NCI-H82 treated with DMSO at 0.1 percent for 48 hours (cell line): ENCODE measurements at regions not wholly inside any gene's neighbourhood (a gene's known extent, or its start where the extent isn't known, plus 50 kb on each side); places are given as distances from the start of the nearest gene placed in this dataset.
"Not testable (repeated sequence)": the region's sequence is repeated elsewhere in the genome, so short reads cannot be mapped to it uniquely, and the experiment has no call there.

Source experiments
- DNase-seq: peaks from one replicate; lab custom pipeline; 2025; ENCODE audit not compliant: unreplicated experiment; lab: John Stamatoyannopoulos, UW

GRCh38 chr10:42193588-42193987 lies 444.8 kb downstream of the ZNF33B start:
- not testable (repeated sequence) for DNase-seq

GRCh38 chr10:42192450-42192849 lies 445.9 kb downstream of the ZNF33B start:
- DNase-seq: not testable (repeated sequence)

- DNase-seq: not testable (repeated sequence)
Measured at GRCh38 chr10:42187501-42188195, 450.7 kb downstream of the ZNF33B start.

DNA sequence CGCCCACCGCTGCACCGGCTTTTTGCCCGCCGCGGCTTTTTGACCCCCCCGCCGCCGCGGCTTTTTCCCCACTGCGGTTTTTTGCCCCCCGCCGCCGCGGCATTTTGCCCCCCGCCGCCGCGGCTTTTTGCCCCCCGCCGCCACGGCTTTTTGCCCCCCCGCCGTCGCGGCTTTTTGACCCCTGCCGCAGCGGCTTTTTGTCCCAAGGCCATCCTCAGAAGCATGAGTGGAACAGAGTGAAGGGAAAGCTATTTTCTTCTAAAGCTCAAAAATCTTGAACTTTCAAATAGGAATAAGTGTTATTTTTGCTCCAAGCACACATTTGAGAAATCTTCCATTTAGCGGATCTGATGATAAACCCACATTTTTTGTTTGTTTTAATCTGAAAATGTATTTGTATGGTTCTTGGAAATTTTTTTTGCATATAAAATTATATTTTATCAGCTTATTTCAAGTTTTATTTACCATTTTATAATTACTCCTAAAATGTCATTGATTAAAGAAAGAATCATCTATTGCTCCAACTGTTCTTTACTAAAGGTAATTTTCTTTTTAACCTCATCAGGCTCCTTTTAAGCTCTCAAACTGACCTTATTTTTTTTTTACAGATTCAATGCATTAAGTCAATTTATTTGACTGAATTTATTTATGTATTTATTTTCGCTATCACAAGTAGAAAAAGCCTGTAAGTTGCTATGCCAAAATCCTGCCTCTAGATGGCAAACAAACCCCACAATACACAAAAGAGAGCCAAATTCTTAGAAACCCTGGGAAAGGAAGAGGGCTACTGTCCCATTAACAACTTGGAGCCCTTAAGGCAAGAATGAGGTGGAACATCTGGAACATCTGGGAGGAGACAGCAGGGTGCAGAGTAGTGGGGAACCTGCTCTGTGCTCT lies 460.3 kb downstream of the ZNF33B start:
- not testable (repeated sequence) for DNase-seq

DNA sequence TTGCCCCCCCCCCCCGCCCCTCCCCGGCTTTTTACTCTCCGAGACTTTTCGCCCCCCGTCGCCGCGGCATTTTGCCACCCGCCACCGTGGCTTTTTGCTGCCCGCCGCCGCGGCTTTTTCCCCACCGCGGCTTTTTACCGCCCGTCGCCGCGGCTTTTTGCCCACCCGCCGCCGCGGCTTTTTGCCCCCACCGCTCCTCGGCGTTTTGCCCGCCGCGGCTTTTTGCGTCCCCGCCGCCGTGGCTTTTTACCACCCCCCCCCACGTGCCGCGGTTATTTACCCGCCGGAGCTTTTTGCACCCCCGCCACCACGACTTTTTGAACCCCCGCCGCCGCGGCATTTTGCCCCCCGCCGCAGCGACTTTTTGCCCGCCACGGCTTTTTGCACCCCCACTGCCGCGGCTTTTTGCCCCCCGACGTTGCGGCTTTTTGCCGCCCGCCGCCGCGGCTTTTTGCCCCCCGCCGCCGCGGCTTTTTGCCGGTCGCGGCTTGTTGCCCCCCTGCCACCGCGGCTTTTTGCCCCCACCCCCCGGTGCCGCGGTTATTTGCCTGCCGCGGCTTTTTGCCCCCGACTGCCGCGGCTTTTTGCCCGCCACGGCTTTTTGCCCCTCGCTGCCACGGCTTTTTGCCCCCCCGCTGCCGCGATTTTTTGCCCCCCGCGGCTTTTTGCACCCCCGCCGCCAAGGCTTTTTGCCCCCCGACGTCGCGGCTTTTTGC lies 461.1 kb downstream of the ZNF33B start:
- no peak for DNase-seq

GRCh38 chr10:42150428-42151061 lies 487.8 kb downstream of the ZNF33B start:
- DNase-seq: no peak

DNA sequence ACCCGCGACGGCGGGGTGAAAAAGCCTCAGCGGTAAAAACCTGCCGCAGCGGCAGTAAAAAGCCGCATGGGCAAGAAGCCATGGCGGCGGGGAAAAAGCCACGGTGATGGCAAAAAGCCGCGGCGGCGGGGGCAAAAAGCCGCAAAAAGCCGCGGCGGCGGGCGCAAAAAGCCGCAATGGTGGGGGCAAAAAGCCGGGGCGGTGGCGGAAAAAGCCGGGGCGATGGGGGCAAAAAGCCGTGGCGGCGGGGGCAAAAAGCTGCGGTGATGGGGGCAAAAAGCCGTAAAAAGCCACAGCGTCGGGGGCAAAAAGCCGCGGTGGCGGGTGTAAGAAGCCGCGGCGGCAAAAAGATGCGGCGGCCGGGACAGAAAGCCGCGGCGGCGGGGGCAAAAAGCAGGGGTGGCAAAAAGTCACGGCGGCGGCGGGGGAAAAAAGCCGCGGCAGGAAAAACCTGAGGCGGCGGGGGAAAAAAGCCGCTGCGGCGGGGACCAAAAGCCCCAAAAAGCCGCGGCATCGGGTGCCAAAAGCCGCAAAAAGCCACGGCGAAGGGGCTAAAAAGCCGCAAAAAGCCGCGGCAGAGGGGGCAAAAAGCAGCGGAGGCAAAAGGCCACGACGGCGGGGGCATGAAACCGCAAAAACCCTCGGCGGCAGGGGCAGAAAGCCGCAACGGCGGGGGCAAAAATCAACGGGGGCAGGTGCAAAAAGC lies 488.5 kb downstream of the ZNF33B start:
- no peak for DNase-seq

GRCh38 chr10:42149027-42149700 lies 489.2 kb downstream of the ZNF33B start:
- no peak for DNase-seq

DNA sequence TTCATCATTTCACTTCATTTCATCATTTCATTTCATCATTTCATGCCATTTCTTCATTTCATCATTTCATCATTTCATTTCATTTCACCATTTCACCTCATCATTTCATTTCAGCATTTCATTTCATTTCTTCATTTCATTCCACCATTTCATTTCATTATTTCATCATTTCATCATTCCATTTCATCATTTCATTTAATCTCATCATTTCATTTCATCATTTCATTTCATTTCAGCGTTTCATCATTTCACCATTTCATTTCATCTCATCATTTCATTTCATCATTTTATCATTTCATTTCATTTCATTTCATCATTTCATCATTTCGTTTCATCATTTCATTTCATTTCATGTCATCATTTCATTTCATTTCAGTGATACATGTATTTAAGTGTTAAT lies 492.2 kb downstream of the ZNF33B start:
- not testable (repeated sequence) for DNase-seq

DNA sequence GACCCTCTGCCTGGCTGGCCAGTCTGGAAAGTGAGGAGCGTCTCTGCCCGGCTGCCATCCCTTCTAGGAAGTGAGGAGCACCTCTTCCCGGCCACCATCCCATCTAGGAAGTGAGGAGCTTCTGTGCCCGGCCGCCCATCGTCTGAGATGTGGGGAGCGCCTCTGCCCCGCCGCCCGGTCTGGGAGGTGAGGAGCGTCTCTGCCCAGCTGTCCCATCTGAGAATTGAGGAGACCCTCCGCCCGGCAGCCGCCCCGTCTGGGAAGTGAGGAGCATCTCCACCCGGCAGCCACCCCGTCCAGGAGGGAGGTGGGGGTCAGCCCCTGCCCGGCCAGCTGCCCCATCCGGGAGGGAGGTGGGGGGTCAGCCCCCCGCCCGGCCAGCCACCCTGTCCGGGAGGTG lies 500.3 kb downstream of the ZNF33B start:
- not testable (repeated sequence) for DNase-seq

GRCh38 chr10:42113158-42113450 lies 525.3 kb downstream of the ZNF33B start:
- DNase-seq: no peak

GRCh38 chr10:42112331-42113157 lies 525.8 kb downstream of the ZNF33B start:
- no peak for DNase-seq

GRCh38 chr10:42111661-42112330 lies 526.6 kb downstream of the ZNF33B start:
- DNase-seq: no peak

DNA sequence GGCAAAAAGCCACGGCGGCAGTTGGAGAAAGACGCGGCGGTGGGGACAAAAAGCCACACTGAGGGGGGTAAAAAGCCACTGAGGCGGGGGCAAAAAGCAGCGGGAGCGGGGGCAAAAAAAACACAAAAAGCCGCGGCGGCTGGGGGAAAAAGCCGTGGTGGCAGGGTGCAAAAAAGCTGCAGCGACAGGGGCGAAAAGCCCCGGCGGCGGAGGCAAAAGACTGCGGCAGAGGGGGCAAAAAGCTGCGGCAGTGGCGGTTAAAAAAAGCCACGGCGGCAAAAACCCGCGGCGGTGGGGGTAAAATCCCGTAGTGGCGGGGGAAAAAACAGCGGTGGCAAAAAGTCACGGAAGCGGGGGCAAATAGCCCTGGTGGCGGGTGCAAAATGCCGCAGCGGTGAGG lies 527.3 kb downstream of the ZNF33B start:
- DNase-seq: no peak
